HEK293 (cell line): ENCODE measurements at regions not wholly inside any gene's neighbourhood (a gene's known extent, or its start where the extent isn't known, plus 50 kb on each side); places are given as distances from the start of the nearest gene placed in this dataset.
A peak's percentile ranks its signal among the peaks of the same experiment; 100 is the strongest.

ENCODE experiments used
- CTCF ChIA-PET: fragments of 350-600 bp; formaldehyde crosslinking; extraction: SDS; loops from one replicate; lab custom pipeline; 2021; ENCODE audit warnings: antibody characterized with exemption; lab: Yijun Ruan, JAX
- POLR2A ChIA-PET: fragments of 300-600 bp; formaldehyde crosslinking; extraction: SDS; loops from one replicate; lab custom pipeline; 2020; ENCODE audit warnings: antibody characterized with exemption, inconsistent platforms; lab: Yijun Ruan, JAX
- H3K27ac ChIP-seq: fragments of 200-500 bp; sonication (Bioruptor generic); 2 replicates; pipeline ENCODE4 v1.5.1; 2014; ENCODE audit warnings: low read depth, low read length, control low read depth, inconsistent platforms; ENCODE audit errors: extremely low read depth
- H3K36me3 ChIP-seq, 2 experiments: fragments of 200-500 bp in 1 of 2; sonication (Bioruptor generic) in 1 of 2; 1 replicate in 1 of 2; 2 replicates in 1 of 2; pipeline ENCODE4 v1.5.1; 2014 to 2017; ENCODE audit warnings: inconsistent platforms in 2 of 2, low read length in 2 of 2; ENCODE audit not compliant: control insufficient read depth in 2 of 2, insufficient read depth in 1 of 2
- H3K4me1 ChIP-seq: fragments of 200-500 bp; sonication (Bioruptor generic); 2 replicates; pipeline ENCODE4 v1.5.1; 2014; ENCODE audit warnings: mild to moderate bottlenecking, low read length, inconsistent platforms; ENCODE audit not compliant: control insufficient read depth, insufficient read depth
- H3K4me3 ChIP-seq: 2 replicates; pipeline ENCODE4 v1.5.1; 2011; ENCODE audit warnings: low read depth, mild to moderate bottlenecking, control low read depth, low read length, moderate library complexity
- H3K9me3 ChIP-seq: fragments of 200-500 bp; sonication (Bioruptor generic); 2 replicates; pipeline ENCODE4 v1.5.1; 2014; ENCODE audit warnings: low read depth, low read length, inconsistent platforms; ENCODE audit not compliant: control insufficient read depth, insufficient read depth
- KLF9 ChIP-seq: fragments of 450-650 bp; formaldehyde crosslinking; IDR thresholded peaks from 2 replicates; pipeline ENCODE4 v1.5.1; 2016; ENCODE audit warnings: missing biosample characterization, missing genetic modification characterization, low read depth
- ZBTB17 ChIP-seq: fragments of 450-650 bp; formaldehyde crosslinking; IDR thresholded peaks from 2 replicates; pipeline ENCODE4 v1.5.1; 2016; ENCODE audit warnings: missing biosample characterization, missing genetic modification characterization
- ZIC2 ChIP-seq: fragments of 450-650 bp; formaldehyde crosslinking; IDR thresholded peaks from 2 replicates; pipeline ENCODE4 v1.5.1; 2016; ENCODE audit warnings: missing biosample characterization, missing genetic modification characterization
- ZNF138 ChIP-seq: fragments of 450-650 bp; formaldehyde crosslinking; IDR thresholded peaks from 2 replicates; pipeline ENCODE4 v1.5.1; 2016; ENCODE audit warnings: missing biosample characterization, missing genetic modification characterization, borderline replicate concordance
- ZNF140 ChIP-seq: fragments of 450-650 bp; formaldehyde crosslinking; IDR thresholded peaks from 2 replicates; pipeline ENCODE4 v1.5.1; 2016; ENCODE audit warnings: missing biosample characterization, missing genetic modification characterization
- ZNF2 ChIP-seq: fragments of 450-650 bp; formaldehyde crosslinking; IDR thresholded peaks from 2 replicates; pipeline ENCODE4 v1.5.1; 2016; ENCODE audit warnings: missing biosample characterization, missing genetic modification characterization
- ZNF214 ChIP-seq: fragments of 450-650 bp; formaldehyde crosslinking; IDR thresholded peaks from 2 replicates; pipeline ENCODE4 v1.5.1; 2017; ENCODE audit warnings: missing biosample characterization, mild to moderate bottlenecking, missing genetic modification characterization, borderline replicate concordance
- ZNF23 ChIP-seq: fragments of 450-650 bp; formaldehyde crosslinking; IDR thresholded peaks from 2 replicates; pipeline ENCODE4 v1.5.1; 2016; ENCODE audit warnings: missing biosample characterization, missing genetic modification characterization, borderline replicate concordance
- ZNF239 ChIP-seq: fragments of 450-650 bp; formaldehyde crosslinking; IDR thresholded peaks from 2 replicates; pipeline ENCODE4 v1.5.1; 2016; ENCODE audit warnings: missing biosample characterization, missing genetic modification characterization
- ZNF366 ChIP-seq: fragments of 450-650 bp; formaldehyde crosslinking; conservative IDR thresholded peaks from 2 replicates; pipeline ENCODE4 v1.5.1; 2016; ENCODE audit warnings: missing biosample characterization, missing genetic modification characterization
- ZNF423 ChIP-seq: fragments of 450-650 bp; formaldehyde crosslinking; IDR thresholded peaks from 2 replicates; pipeline ENCODE4 v1.5.1; 2016; ENCODE audit warnings: missing biosample characterization, missing genetic modification characterization
- ZNF596 ChIP-seq: fragments of 450-650 bp; IDR thresholded peaks from 2 replicates; pipeline ENCODE4 v1.5.0; 2018; ENCODE audit warnings: missing biosample characterization, mild to moderate bottlenecking, missing genetic modification characterization, moderate library complexity
- ZSCAN16 ChIP-seq: fragments of 450-650 bp; formaldehyde crosslinking; IDR thresholded peaks from 2 replicates; pipeline ENCODE4 v1.5.1; 2016; ENCODE audit warnings: missing biosample characterization, missing genetic modification characterization
- TF ChIP-seq, protein P1 (sequence below): fragments of 450-650 bp; formaldehyde crosslinking; IDR thresholded peaks from 2 replicates; pipeline ENCODE4 v1.5.1; 2016; ENCODE audit warnings: missing biosample characterization, missing genetic modification characterization
- TF ChIP-seq, protein P2 (sequence below): fragments of 450-650 bp; formaldehyde crosslinking; IDR thresholded peaks from 2 replicates; pipeline ENCODE4 v1.5.1; 2016; ENCODE audit warnings: missing biosample characterization, missing genetic modification characterization
- TF ChIP-seq, protein P3 (sequence below): fragments of 450-650 bp; formaldehyde crosslinking; IDR thresholded peaks from 2 replicates; pipeline ENCODE4 v1.5.1; 2016; ENCODE audit warnings: missing biosample characterization, missing genetic modification characterization

DNA sequence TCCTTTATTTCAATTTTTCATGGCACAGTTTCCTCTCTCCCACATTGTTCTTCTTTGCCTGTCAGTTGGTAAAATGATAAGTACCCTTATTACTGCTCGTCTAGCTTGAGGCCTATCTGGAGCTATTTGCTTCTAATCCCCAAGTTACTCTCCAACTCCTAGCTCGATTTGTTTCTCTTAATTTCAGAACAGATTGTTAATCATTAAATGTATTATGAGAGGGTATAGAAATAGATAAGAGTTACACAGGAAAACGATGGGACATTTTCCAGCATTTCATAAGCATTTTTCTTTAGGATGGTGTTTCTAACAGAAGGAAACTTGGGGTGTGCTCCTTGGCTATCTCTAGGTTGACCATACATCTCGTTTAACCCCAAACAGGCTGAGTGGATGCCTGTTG, 540.5 kb upstream of the FZD8 start (continued):
- TF ChIP-seq ZNF138 (no peak), ZNF596 (tag by site-specific recombination) (no peak), KLF9 (no peak)
- TF ChIP-seq, protein P1, sequence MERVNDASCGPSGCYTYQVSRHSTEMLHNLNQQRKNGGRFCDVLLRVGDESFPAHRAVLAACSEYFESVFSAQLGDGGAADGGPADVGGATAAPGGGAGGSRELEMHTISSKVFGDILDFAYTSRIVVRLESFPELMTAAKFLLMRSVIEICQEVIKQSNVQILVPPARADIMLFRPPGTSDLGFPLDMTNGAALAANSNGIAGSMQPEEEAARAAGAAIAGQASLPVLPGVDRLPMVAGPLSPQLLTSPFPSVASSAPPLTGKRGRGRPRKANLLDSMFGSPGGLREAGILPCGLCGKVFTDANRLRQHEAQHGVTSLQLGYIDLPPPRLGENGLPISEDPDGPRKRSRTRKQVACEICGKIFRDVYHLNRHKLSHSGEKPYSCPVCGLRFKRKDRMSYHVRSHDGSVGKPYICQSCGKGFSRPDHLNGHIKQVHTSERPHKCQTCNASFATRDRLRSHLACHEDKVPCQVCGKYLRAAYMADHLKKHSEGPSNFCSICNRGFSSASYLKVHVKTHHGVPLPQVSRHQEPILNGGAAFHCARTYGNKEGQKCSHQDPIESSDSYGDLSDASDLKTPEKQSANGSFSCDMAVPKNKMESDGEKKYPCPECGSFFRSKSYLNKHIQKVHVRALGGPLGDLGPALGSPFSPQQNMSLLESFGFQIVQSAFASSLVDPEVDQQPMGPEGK (tag by site-specific recombination): no peak

DNA sequence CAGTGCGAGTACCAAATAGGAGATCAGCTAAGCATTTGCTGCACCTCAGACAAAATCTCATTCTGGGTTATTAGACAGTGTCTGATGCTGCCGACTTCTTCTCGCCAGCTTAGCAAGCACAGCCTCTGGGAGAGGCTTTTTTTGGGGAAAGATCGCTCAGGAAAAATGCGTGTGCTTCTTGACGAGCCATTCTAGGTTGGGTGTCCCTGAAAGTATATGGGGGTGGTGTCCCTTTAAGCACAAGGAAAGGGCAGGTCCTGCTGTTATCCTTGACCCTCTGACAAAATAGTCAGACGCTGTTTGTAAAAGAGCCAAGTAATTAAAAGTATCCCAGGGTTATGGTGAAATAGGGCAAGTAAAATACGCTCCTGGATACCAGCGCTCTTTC, 540.1 kb upstream of the FZD8 start:
- CTCF ChIA-PET: interaction anchor here (0.5 to 0.6 kb wide), 2 partner anchors 500 to 618 kb away, joined by 3 to 4 read pairs; no protein-coding TSS in a partner anchor
- Histone ChIP-seq H3K9me3 (no peaks in the 10 kb centered on the region), H3K36me3 (no peaks in the 10 kb centered on the region), H3K27ac (no peak overlapping the region)
- no peak for TF ChIP-seq ZNF239 (tag by site-specific recombination)
- TF ChIP-seq, protein P2, sequence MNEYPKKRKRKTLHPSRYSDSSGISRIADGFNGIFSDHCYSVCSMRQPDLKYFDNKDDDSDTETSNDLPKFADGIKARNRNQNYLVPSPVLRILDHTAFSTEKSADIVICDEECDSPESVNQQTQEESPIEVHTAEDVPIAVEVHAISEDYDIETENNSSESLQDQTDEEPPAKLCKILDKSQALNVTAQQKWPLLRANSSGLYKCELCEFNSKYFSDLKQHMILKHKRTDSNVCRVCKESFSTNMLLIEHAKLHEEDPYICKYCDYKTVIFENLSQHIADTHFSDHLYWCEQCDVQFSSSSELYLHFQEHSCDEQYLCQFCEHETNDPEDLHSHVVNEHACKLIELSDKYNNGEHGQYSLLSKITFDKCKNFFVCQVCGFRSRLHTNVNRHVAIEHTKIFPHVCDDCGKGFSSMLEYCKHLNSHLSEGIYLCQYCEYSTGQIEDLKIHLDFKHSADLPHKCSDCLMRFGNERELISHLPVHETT (tag by site-specific recombination): no peak
- TF ChIP-seq ZSCAN16: no peak
- no peak for TF ChIP-seq ZNF2
- TF ChIP-seq, all 188 proteins: peak for 0
- Histone ChIP-seq H3K4me1 (no peaks in the 10 kb centered on the region), H3K4me3 (no peak overlapping the region)
- POLR2A ChIA-PET: no interaction called here

DNA sequence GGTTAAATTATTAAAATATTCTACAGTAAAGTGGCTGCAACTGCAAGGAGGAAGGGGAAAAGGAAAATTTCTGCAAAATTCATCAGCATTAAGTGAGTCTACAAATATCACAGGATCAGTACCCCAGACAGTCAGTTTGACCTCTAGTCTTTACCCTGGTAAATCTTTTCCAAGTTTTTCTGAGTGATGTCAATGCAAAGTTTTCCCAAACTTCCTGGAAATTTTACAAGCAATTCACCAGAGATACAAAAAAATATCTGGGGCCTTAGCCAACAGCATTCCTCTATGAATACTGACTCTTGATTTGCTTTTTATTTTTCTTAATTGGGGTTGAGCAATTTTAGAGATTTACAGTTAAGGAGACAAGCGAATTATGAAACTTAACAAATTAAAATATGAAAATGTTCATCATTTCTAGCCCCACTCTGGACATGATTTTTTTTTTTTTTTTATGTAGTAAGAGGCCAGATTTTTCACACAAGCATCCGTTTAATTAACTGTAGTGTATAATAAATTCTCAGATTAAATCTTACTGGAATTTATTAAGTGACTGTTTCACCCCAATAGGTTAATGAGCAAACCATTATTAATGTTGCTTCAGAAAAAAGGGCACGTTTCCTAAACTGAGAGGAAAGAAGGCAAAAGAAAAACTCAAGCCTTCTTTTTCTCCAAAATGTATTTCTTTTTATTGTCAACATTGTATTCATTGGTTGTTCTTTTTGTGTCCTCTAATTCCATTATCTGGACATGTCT, 539.5 kb upstream of the FZD8 start:
- ChIA-PET CTCF (no interaction called here), POLR2A (no interaction called here)
- Histone ChIP-seq H3K4me1 (no peaks in the 10 kb centered on the region), H3K36me3 (no peaks in the 10 kb centered on the region), H3K9me3 (no peaks in the 10 kb centered on the region), H3K27ac (no peak overlapping the region), H3K4me3 (no peak overlapping the region)
- TF ChIP-seq ZNF423 (tag by site-specific recombination) (no peak), ZNF366 (tag by site-specific recombination) (no peak), ZBTB17 (tag by site-specific recombination) (no peak), ZNF23 (no peak), ZNF140 (no peak)
- TF ChIP-seq, protein P3, sequence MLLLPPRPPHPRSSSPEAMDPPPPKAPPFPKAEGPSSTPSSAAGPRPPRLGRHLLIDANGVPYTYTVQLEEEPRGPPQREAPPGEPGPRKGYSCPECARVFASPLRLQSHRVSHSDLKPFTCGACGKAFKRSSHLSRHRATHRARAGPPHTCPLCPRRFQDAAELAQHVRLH (tag by site-specific recombination): no peak

DNA sequence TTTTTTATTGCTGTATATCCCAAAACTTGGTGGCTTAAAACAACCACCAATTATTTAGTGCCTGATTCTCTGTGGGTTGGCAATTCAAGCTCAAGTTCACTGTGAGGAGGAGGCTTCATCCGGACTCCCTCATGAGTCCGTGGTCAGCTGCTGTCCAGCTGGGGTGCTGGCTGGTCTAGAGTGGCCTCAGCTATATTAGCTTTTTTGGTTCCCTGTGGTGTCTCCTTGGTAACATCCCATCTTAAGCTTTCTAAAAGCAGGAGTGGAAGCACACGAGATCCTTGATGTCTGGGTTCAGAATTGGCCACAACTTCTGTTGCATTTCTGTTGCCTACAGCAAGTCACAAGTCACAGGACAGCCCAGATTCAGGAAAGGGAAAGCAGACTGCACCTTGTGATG, 536.5 kb upstream of the FZD8 start:
- Histone ChIP-seq H3K27ac (no peak overlapping the region), H3K4me1 (no peaks in the 10 kb centered on the region), H3K36me3 (no peaks in the 10 kb centered on the region), H3K9me3 (no peaks in the 10 kb centered on the region), H3K4me3 (no peak overlapping the region)
- ChIA-PET CTCF (interaction anchor here (1.1 kb wide), 1 partner anchor 543 kb away, joined by 5 read pairs; no protein-coding TSS in a partner anchor), POLR2A (no interaction called here)
- 0 out of 2 replicates have a peak, but pooled peaks have one; percentile 16 for TF ChIP-seq ZIC2 (tag by site-specific recombination)
- TF ChIP-seq ZNF214 (tag by site-specific recombination): no peak
